Peyer's patch (tissue), 4 donors: ENCODE measurements at regions not wholly inside any gene's neighbourhood (a gene's known extent, or its start where the extent isn't known, plus 50 kb on each side); places are given as distances from the start of the nearest gene placed in this dataset.

ENCODE experiments used
- POLR2A ChIP-seq, 2 donors: fragments of 450-650 bp; IDR thresholded peaks; one replicate each; pipeline ENCODE4 v1.5.1; 2017; ENCODE audit warnings: antibody characterized with exemption in 2 of 2, mild to moderate bottlenecking in 2 of 2, moderate library complexity in 2 of 2
- TF ChIP-seq, protein P1 (sequence below), 6 experiments: fragments of 450-650 bp in 4 of 6; fragments of 200-600 bp in 2 of 6; sonication (generic) in 1 of 6; IDR thresholded peaks; one replicate each; pipeline ENCODE4 v1.5.1; 2017 to 2019; ENCODE audit warnings: antibody characterized with exemption in 6 of 6, mild to moderate bottlenecking in 3 of 6, moderate library complexity in 1 of 6

DNA sequence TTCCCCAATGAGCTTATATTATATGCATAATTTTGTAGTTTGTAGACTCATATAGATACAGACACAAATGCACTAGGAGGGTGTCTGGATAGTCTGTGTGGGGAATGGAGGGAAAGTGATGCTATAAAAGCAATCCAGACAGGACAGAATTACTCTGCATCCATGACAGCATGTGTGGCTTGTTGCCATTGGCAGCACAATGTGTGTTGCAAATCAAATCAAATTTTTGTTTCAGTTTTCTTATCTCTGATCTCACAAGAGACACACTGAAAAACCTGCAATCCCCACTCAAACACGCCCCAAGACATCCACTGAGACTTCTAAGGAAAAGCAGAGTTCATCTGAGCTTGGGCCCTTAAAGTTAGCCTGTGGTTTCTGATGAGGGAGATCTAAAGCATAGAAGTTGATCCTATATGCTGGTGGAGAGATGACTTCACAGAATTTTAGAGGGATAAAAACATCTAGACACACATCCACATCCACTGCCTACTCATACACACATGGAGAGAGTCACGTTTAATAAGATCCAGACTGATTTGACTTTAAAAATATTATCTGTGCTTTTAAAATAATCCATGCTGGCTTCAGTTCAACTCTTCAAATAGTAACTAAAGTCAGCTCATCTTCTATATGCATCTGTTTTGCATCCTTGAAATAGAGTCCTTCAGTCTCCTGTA, 313.0 kb upstream of the PLXNA2 start:
- TF ChIP-seq POLR2A (IDR thresholded peaks at IDR 0.05) = no peak
- TF ChIP-seq, protein P1, sequence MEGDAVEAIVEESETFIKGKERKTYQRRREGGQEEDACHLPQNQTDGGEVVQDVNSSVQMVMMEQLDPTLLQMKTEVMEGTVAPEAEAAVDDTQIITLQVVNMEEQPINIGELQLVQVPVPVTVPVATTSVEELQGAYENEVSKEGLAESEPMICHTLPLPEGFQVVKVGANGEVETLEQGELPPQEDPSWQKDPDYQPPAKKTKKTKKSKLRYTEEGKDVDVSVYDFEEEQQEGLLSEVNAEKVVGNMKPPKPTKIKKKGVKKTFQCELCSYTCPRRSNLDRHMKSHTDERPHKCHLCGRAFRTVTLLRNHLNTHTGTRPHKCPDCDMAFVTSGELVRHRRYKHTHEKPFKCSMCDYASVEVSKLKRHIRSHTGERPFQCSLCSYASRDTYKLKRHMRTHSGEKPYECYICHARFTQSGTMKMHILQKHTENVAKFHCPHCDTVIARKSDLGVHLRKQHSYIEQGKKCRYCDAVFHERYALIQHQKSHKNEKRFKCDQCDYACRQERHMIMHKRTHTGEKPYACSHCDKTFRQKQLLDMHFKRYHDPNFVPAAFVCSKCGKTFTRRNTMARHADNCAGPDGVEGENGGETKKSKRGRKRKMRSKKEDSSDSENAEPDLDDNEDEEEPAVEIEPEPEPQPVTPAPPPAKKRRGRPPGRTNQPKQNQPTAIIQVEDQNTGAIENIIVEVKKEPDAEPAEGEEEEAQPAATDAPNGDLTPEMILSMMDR (IDR thresholded peaks at IDR 0.05) = no peak
